GM12891 (cell line): ENCODE measurements at regions not wholly inside any gene's neighbourhood (a gene's known extent, or its start where the extent isn't known, plus 50 kb on each side); places are given as distances from the start of the nearest gene placed in this dataset.

Source experiments
- POLR2A ChIP-seq: IDR thresholded peaks from 2 replicates; pipeline ENCODE4 v1.6.1; 2011; ENCODE audit warnings: low read depth, low read length, control low read depth
- POLR2AphosphoS5 ChIP-seq: IDR thresholded peaks from 2 replicates; pipeline ENCODE4 v1.6.1; 2011; ENCODE audit warnings: low read depth, low read length, control low read depth
- SPI1 ChIP-seq: IDR thresholded peaks from 2 replicates; pipeline ENCODE4 v1.6.1; 2011; ENCODE audit warnings: low read depth, low read length, control low read depth
- TAF1 ChIP-seq: IDR thresholded peaks from 2 replicates; pipeline ENCODE4 v1.6.1; 2011; ENCODE audit warnings: low read depth, low read length, control low read depth

GRCh38 chr2:228847684-228848083 lies 423.4 kb downstream of the PID1 start:
- TF ChIP-seq POLR2AphosphoS5 (no peak), SPI1 (no peak), POLR2A (no peak), TAF1 (no peak)
